Caco-2 (cell line): ENCODE measurements at regions not wholly inside any gene's neighbourhood (a gene's known extent, or its start where the extent isn't known, plus 50 kb on each side); places are given as distances from the start of the nearest gene placed in this dataset.

Experiments used
- BruUV-seq: library from RNA; stranded (reverse); fragments of 400-500 nt; replicated peaks from 2 replicates; lab custom pipeline; 2021; lab: Mats Ljungman, UMichigan
- CTCF ChIA-PET: fragments of 300-600 bp; sonication (Branson Sonifier 250); formaldehyde crosslinking; loops from one replicate; lab custom pipeline; 2022; ENCODE audit warnings: antibody characterized with exemption; lab: Charles Lee
- POLR2A ChIA-PET: fragments of 300-600 bp; sonication (Branson Sonifier 250); formaldehyde crosslinking; loops from one replicate; lab custom pipeline; 2022; ENCODE audit warnings: antibody characterized with exemption; lab: Charles Lee
- DNase-seq, 2 experiments: peaks; one replicate each; pipeline versions ENCODE4 v3.0.0 to v3.0.0-alpha.2; 2020 to 2022
- H3K27me3 ChIP-seq: replicated peaks from 2 replicates; pipeline ENCODE4 v1.6.0; 2011; ENCODE audit warnings: low read length; ENCODE audit not compliant: control insufficient read depth, insufficient read depth
- H3K36me3 ChIP-seq: 2 replicates; pipeline ENCODE4 v1.5.1; 2011; ENCODE audit warnings: low read length; ENCODE audit not compliant: control insufficient read depth, insufficient read depth
- H3K4me1 ChIP-seq: fragments of 250-450 bp; sonication (Bioruptor Pico); 2 replicates; pipeline ENCODE4 v1.5.1; 2020; ENCODE audit warnings: mild to moderate bottlenecking
- H3K4me3 ChIP-seq: 2 replicates; pipeline ENCODE4 v1.5.1; 2011; ENCODE audit warnings: low read depth, mild to moderate bottlenecking, control low read depth, low read length
- H3K9me3 ChIP-seq: fragments of 250-450 bp; sonication (Bioruptor Pico); 2 replicates; pipeline ENCODE4 v1.5.1; 2020; ENCODE audit warnings: mild to moderate bottlenecking, moderate library complexity
- H3K27ac Mint-ChIP-seq: one replicate; pipeline ENCODE4 v1.8.0; 2022; ENCODE audit warnings: mixed read lengths; ENCODE audit not compliant: unreplicated experiment
- H3K27me3 Mint-ChIP-seq: one replicate; pipeline ENCODE4 v1.8.0; 2022; ENCODE audit warnings: mixed read lengths; ENCODE audit not compliant: insufficient read depth, unreplicated experiment
- H3K36me3 Mint-ChIP-seq: one replicate; pipeline ENCODE4 v1.8.0; 2022; ENCODE audit warnings: mild to moderate bottlenecking, mixed read lengths; ENCODE audit not compliant: insufficient read depth, unreplicated experiment
- H3K4me1 Mint-ChIP-seq: one replicate; pipeline ENCODE4 v1.8.0; 2022; ENCODE audit warnings: low read depth, mixed read lengths; ENCODE audit not compliant: unreplicated experiment
- H3K4me3 Mint-ChIP-seq: one replicate; pipeline ENCODE4 v1.8.0; 2022; ENCODE audit warnings: mild to moderate bottlenecking, moderate library complexity, mixed read lengths; ENCODE audit not compliant: unreplicated experiment
- H3K9me3 Mint-ChIP-seq: one replicate; pipeline ENCODE4 v1.8.0; 2022; ENCODE audit warnings: mixed read lengths; ENCODE audit not compliant: unreplicated experiment
- intact Hi-C: fragments of 100-400 bp; cut with micrococcal nuclease; formaldehyde crosslinking; loops from one replicate; pipeline ENCODE4 v1.10.0; 2022; ENCODE audit not compliant: unreplicated experiment
- TF ChIP-seq, protein P1 (sequence below), 2 experiments: fragments of 200-600 bp in 1 of 2; IDR thresholded peaks; 1 replicate in 1 of 2; 2 replicates in 1 of 2; pipeline versions ENCODE4 v1.5.1 to v1.8.0; 2011 to 2022; ENCODE audit warnings: antibody characterized with exemption in 1 of 2, control low read depth in 1 of 2, inconsistent platforms in 1 of 2, low read depth in 1 of 2, low read length in 1 of 2, mild to moderate bottlenecking in 1 of 2, moderate library complexity in 1 of 2; ENCODE audit not compliant: insufficient read depth in 1 of 2, severe bottlenecking in 1 of 2, unreplicated experiment in 1 of 2

DNA sequence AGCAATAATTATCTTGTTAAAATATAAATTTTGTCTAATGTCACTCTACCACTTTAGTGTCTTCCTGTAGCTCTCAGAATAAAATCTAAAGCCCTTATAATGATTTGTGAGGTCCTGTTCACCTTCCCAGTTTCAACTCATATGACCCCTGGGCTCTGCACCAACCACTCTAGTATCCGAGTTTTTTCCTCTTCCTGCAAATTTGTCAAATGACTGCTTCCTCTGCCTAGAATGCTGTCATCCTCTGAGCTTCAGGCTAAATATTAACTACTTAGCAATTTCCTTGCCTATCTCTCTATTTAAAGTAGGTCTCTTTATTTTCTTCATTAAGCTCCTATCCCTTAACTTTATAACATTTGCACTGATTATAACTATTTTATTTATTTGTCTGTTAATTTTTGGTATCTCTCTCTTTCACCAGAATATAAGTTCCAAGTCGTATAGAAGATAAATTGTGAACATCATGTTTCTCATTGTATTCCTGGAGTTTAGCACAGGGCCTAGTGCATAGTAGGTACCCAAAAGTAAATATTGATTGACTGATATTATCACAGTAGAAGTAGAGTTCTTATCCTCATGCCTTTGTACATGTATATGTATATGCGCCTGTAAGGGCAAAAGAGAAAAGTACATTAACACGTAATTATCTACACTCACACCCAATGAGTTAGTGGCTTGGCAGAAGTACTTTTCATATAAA is 196.0 kb downstream of the BCAT1 start:
- ChIA-PET POLR2A (interaction anchor here (0.6 to 1.6 kb wide), 4 partner anchors 19 to 137 kb away, joined by 3 to 7 read pairs (median 4); no protein-coding TSS in a partner anchor), CTCF (no interaction called here)
- peak overlapping the region; percentile 70 for H3K4me3 Mint-ChIP-seq
- DNase-seq, result peak; percentile 56 to 63
- intact Hi-C loops, result loop anchor here (5.0 kb wide), 1 partner anchor 156 kb away; no protein-coding TSS in a partner anchor
- H3K9me3 ChIP-seq, result peaks cover 14% of the 10 kb centered on the region
- no peaks in the 10 kb centered on the region; the same call in 1 of the 2 replicates for H3K36me3 ChIP-seq
- peaks cover 67% of the 10 kb centered on the region for H3K36me3 Mint-ChIP-seq
- H3K27ac Mint-ChIP-seq, result peak overlapping the region; percentile 97
- H3K27me3 ChIP-seq, result no peaks in the 10 kb centered on the region
- H3K9me3 Mint-ChIP-seq, result peaks cover 11% of the 10 kb centered on the region
- H3K4me1 Mint-ChIP-seq, result peaks cover 52% of the 10 kb centered on the region
- peaks cover 78% of the 10 kb centered on the region for H3K4me1 ChIP-seq
- TF ChIP-seq, protein P1, sequence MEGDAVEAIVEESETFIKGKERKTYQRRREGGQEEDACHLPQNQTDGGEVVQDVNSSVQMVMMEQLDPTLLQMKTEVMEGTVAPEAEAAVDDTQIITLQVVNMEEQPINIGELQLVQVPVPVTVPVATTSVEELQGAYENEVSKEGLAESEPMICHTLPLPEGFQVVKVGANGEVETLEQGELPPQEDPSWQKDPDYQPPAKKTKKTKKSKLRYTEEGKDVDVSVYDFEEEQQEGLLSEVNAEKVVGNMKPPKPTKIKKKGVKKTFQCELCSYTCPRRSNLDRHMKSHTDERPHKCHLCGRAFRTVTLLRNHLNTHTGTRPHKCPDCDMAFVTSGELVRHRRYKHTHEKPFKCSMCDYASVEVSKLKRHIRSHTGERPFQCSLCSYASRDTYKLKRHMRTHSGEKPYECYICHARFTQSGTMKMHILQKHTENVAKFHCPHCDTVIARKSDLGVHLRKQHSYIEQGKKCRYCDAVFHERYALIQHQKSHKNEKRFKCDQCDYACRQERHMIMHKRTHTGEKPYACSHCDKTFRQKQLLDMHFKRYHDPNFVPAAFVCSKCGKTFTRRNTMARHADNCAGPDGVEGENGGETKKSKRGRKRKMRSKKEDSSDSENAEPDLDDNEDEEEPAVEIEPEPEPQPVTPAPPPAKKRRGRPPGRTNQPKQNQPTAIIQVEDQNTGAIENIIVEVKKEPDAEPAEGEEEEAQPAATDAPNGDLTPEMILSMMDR (IDR thresholded peaks at IDR 0.05; ENCODE audit: insufficient read depth in 1 of 2, low read depth in 1 of 2, low read length in 1 of 2, severe bottlenecking in 1 of 2, unreplicated experiment in 1 of 2), result no peak
- BruUV-seq, result no TSS peak
- H3K4me3 ChIP-seq, result no peak overlapping the region
- H3K27me3 Mint-ChIP-seq, result no peaks in the 10 kb centered on the region

DNA sequence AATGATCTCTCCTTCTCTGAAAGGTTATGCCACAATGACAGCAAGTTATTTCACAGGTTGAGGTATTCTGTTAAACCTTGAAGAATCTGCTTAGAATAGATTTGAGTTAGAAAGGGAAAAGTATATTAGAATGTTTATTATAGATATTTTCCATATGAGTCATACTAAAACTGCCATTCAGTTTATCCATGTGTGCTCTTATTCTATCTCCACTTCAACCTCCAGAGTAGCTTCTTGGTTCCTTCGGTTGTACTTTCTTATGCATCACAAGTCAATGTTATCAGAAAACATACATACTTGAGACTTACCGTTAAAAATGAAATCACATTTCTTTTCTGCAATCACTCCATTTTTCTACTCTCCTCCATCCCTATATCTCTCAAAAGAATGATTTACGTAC is 197.7 kb downstream of the BCAT1 start:
- Histone ChIP-seq H3K4me3 (peak overlapping the region; percentile 29), H3K27me3 (no peaks in the 10 kb centered on the region), H3K36me3 (no peaks in the 10 kb centered on the region; the same call in 1 of the 2 replicates), H3K9me3 (no peaks in the 10 kb centered on the region; the same call in 1 of the 2 replicates), H3K4me1 (peaks cover 78% of the 10 kb centered on the region)
- TF ChIP-seq, protein P1 (IDR thresholded peaks at IDR 0.05; ENCODE audit: insufficient read depth in 1 of 2, low read depth in 1 of 2, low read length in 1 of 2, severe bottlenecking in 1 of 2, unreplicated experiment in 1 of 2), result no peak
- no TSS peak for BruUV-seq
- ChIA-PET POLR2A (no interaction called here), CTCF (no interaction called here)
- peaks cover 11% of the 10 kb centered on the region for H3K9me3 Mint-ChIP-seq
- H3K4me3 Mint-ChIP-seq, result peak overlapping the region; percentile 70
- intact Hi-C loops, result loop anchor here (5.0 kb wide), 1 partner anchor 154 kb away; no protein-coding TSS in a partner anchor
- H3K27ac Mint-ChIP-seq, result peak overlapping the region; percentile 97
- H3K36me3 Mint-ChIP-seq, result peaks cover 53% of the 10 kb centered on the region
- no peak for DNase-seq
- peaks cover 68% of the 10 kb centered on the region for H3K4me1 Mint-ChIP-seq
- no peaks in the 10 kb centered on the region for H3K27me3 Mint-ChIP-seq

DNA sequence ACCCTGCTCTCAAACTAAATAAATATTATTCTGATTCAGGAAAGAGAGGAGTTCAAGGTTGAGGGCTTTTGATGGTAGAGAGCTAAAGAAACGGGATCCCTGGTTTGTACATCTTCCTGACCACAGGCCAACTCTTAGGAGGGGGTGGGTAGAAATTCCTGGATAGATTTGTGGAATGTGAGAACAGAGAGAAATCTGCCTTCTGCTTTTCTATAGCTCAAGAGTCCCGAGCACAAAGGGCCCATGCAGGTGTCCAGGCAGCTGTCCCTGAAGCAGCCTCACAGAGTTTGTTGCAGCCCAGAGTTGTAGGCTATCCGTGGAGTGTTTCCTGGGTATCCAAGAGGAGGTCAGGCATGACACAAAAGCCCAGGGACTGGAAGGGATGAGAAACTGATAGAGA is 198.6 kb downstream of the BCAT1 start:
- Mint-ChIP-seq H3K4me1 (peaks cover 60% of the 10 kb centered on the region), H3K27me3 (no peaks in the 10 kb centered on the region), H3K9me3 (peaks cover 11% of the 10 kb centered on the region), H3K4me3 (peak overlapping the region; percentile 70), H3K27ac (peak overlapping the region; percentile 77), H3K36me3 (peaks cover 44% of the 10 kb centered on the region)
- H3K9me3 ChIP-seq, result no peaks in the 10 kb centered on the region
- H3K36me3 ChIP-seq, result no peaks in the 10 kb centered on the region; the same call in 1 of the 2 replicates
- CTCF ChIA-PET, result no interaction called here
- peak; percentile 39 to 46 for DNase-seq
- TF ChIP-seq, protein P1 (IDR thresholded peaks at IDR 0.05; ENCODE audit: insufficient read depth in 1 of 2, low read depth in 1 of 2, low read length in 1 of 2, severe bottlenecking in 1 of 2, unreplicated experiment in 1 of 2), result no peak
- intact Hi-C loops, result loop anchor here (5.0 kb wide), 1 partner anchor 153 kb away; no protein-coding TSS in a partner anchor
- H3K4me3 ChIP-seq, result peak overlapping the region; percentile 29
- H3K4me1 ChIP-seq, result peaks cover 77% of the 10 kb centered on the region
- no TSS peak for BruUV-seq
- no peaks in the 10 kb centered on the region for H3K27me3 ChIP-seq
- POLR2A ChIA-PET, result interaction anchor here (0.6 kb wide), 1 partner anchor 512 kb away, joined by 3 read pairs; no protein-coding TSS in a partner anchor
